Mononuclear cell (primary cell): ENCODE measurements at regions not wholly inside any gene's neighbourhood (a gene's known extent, or its start where the extent isn't known, plus 50 kb on each side); places are given as distances from the start of the nearest gene placed in this dataset.
"Not testable (repeated sequence)": the region's sequence is repeated elsewhere in the genome, so short reads cannot be mapped to it uniquely, and the experiment has no call there.

Experiments
- H3K27me3 ChIP-seq: 2 replicates; pipeline ENCODE4 v1.6.0; 2011; ENCODE audit warnings: low read length, control low read depth; ENCODE audit not compliant: insufficient read depth
- H3K4me1 ChIP-seq: 2 replicates; pipeline ENCODE4 v1.5.1; 2011; ENCODE audit warnings: mild to moderate bottlenecking, low read length, control low read depth; ENCODE audit not compliant: insufficient read depth
- H3K4me3 ChIP-seq: 2 replicates; pipeline ENCODE4 v1.5.1; 2011; ENCODE audit warnings: mild to moderate bottlenecking, low read length, moderate library complexity
- H3K9me3 ChIP-seq: 2 replicates; pipeline ENCODE4 v1.5.1; 2011; ENCODE audit warnings: low read depth, mild to moderate bottlenecking, control low read depth, low read length

DNA sequence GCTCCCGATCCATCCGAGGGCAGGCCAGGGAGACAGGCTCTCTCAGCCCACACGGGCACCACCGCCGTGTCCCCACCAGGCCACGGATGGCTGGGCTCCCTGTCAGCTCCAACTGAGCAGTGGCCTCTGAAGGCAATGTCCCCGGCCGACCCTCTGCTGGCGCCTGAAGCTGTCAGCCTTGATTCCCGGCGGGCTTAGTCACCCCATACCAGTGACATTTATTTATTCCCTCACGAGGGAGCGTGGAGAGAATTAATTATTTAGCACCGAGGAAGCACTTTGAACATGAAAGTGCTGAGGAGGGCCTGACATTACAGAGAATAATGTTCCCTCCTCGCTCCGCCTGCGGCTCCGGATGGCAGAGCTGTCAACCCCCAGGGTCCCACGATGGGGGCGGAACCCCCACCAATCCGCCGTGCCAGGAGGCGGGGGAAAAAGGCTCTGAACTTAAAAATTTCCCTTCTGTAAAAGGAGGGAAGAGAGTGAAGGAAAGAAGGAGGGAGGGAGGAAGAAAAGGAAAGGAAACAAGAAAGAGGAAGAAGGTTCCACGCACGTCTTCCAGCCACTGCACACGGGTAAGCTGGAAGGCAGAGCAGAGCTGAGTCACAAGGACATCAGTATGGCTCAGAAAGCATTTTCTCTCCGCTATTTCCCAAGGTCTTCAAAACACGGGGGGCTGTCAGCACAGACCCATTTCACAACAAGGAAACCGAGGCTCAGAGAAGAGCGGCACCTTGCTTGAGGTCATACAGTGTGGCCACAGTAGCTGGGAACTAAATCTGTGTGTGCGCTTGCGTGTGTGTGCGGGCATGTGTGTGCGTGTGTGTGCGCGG is 108.7 kb upstream of the NCOR2 start:
- Histone ChIP-seq H3K27me3 (no peaks in the 10 kb centered on the region), H3K9me3 (no peaks in the 10 kb centered on the region), H3K4me3 (no peak overlapping the region), H3K4me1 (peaks cover 22% of the 10 kb centered on the region)

DNA sequence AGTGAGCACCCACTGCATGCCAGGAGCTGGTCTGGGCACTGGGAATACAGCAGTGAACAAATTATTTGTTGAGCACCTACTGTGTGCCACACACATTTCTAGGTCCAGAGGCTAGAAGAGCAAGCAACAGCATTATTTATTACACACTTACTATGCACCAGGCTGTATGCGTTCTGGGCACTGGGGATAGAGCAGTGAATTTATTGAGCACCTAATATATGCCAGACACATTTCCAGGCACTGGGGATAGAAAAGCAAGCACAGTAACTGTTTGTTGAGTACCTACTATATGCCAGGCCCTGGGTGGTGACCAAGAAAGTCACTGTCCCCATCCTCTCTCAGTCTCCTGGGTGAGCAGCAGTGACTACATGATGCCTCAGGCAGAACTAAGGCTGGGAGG is 107.5 kb upstream of the NCOR2 start:
- Histone ChIP-seq H3K27me3 (no peaks in the 10 kb centered on the region), H3K4me3 (no peak overlapping the region), H3K4me1 (peaks cover 18% of the 10 kb centered on the region), H3K9me3 (no peaks in the 10 kb centered on the region)

DNA sequence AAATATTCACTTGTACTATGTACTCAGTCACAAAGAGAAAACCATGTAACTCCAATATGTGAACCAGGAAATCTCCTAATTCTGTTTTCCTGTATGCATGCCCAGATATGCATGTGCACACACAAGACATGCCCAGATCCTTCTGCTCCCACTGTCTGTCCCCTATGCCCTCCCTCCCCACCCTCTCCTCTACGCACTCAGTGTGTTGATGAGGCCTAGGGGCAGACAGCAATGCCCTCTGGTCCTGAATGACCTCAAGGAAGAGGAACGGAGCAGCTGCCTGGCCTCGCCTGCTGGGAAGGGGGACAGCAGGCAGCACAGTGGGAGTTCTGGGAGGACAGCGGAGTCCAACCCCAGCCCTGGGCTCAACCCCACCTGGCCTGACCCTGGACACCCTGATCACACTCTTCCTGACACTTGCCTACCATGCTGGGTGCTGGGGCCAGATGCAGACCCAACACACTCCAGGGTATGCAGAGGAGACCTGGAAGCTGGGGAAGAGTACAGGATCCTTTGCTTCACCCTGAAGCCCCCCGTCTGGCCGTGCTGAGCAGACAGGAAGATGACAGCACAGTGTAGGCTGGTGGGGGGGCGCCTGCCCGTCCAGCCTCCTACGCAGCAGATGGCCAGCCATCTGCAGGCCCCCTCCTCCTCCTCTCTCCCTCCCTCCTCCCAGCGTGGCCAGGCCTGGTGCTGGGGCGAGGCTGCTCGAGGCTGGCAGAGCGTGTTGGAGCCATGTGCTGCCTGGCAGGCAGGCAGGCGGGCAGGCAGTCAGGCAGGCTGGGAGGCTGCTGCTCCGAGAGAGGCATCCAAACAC is 106.6 kb upstream of the NCOR2 start:
- no peaks in the 10 kb centered on the region for H3K27me3 ChIP-seq
- H3K9me3 ChIP-seq: no peaks in the 10 kb centered on the region
- no peak overlapping the region for H3K4me3 ChIP-seq
- peaks cover 25% of the 10 kb centered on the region for H3K4me1 ChIP-seq

DNA sequence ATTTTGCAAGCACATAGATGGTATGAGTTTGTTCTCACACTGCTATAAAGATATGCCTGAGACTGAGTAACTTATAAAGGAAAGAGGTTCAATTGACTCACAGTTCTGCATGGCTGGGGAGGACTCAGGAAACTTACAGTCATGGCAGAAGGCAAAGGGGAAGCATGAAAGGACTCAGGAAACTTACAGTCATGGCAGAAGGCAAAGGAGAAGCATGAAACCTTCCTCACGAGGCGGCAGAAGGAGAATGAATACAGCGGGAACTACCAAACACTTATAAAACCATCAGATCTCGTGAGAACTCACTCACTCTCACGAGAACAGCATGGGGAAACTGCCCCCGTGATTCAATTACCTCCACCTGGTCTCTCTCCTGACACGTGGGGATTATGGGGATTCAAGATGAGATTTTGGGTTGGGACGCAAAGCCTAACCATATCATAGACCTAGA is 101.9 kb upstream of the NCOR2 start:
- peaks cover 31% of the 10 kb centered on the region for H3K4me1 ChIP-seq
- H3K4me3 ChIP-seq, H3K27me3 ChIP-seq, H3K9me3 ChIP-seq: not testable (repeated sequence)

DNA sequence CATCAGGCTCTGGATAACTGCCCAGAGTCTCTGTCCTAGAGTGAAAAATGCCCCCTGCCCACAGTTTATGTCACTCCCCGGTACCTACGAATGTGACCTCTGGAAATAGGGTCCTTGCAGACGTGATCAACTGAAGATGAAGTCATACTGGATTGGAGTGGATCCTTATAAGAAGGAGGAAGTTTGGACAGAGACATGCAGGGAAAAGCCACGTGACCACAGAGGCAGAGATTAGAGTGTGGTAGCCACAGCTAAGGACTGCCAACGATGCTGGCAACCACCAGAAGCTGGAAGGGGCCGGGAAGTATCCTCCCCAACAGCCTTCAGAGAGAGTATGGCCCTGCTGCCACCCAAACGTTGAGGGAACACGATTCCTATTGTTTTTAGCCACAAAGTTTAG is 101.2 kb upstream of the NCOR2 start:
- H3K9me3 ChIP-seq: no peaks in the 10 kb centered on the region
- H3K27me3 ChIP-seq: no peaks in the 10 kb centered on the region
- peaks cover 31% of the 10 kb centered on the region for H3K4me1 ChIP-seq
- H3K4me3 ChIP-seq: no peak overlapping the region

DNA sequence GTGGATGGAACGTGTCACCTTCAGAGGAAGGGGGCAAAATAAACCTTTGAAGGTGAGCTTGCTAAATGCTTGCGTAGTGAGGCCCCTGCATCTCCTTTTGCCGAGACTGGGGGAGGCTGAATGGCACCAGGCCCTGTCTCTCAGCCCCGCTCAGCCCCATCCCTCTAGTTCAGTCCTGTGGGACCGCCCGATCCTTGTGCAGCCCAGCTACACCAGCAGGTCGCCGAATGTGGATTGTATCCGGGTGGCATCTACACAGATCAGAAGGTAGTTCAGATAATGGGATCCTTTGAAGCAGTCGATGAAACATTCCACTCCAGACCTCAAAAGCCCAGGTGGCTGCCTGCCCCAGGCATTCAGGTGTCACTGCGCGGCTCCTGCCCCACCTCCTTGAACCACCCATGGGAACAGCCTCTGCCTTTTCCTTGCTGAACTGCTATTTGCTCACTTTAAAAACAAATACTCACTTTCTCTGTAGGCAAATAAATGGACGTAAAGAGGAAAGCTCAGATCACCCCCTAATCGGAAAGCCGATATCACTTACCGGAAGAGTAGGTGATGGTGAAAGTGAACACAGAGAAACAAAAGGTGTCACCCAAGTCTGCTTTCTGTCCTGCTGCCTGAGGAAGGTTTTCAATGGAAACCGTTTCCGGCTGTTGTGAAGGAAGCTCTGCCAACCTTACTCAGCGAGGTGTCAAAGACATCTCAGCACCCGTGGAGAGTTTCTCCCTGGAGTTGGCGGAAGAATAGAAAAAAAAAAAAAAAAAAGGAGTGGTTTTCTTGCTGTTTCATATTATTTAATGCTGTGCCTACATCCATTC is 100.3 kb upstream of the NCOR2 start:
- no peak overlapping the region for H3K4me3 ChIP-seq
- H3K4me1 ChIP-seq: peaks cover 31% of the 10 kb centered on the region
- no peaks in the 10 kb centered on the region for H3K27me3 ChIP-seq
- no peaks in the 10 kb centered on the region for H3K9me3 ChIP-seq

DNA sequence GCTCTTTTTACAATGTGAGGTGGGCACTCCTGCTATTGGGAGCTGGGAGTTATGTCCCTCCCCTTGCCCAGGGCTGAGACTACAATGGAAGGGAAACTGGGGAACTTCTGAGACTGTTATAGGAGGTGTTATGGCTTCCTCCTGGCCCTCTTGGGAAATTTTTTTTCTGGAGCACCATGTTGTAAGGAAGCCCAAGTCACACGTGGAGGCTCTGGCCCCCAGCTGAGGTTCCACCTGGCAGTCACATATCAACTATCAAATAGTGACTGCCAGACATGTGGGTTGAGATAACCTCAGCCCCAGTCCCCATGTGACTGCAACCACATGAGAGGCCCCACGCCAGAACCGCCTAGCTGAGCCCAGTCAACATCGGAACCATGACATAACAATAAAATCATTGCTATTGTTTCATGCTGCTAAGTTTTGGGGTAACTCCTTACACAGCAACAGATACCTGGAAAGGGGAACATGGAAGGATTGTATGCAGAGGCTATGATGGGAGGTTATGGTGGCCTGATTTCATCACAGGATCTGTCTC is 99.4 kb upstream of the NCOR2 start:
- Histone ChIP-seq H3K4me3 (no peak overlapping the region), H3K27me3 (no peaks in the 10 kb centered on the region), H3K4me1 (peaks cover 31% of the 10 kb centered on the region), H3K9me3 (no peaks in the 10 kb centered on the region)

GRCh38 chr12:124665511-124665910 is 98.1 kb upstream of the NCOR2 start:
- peaks cover 31% of the 10 kb centered on the region for H3K4me1 ChIP-seq

DNA sequence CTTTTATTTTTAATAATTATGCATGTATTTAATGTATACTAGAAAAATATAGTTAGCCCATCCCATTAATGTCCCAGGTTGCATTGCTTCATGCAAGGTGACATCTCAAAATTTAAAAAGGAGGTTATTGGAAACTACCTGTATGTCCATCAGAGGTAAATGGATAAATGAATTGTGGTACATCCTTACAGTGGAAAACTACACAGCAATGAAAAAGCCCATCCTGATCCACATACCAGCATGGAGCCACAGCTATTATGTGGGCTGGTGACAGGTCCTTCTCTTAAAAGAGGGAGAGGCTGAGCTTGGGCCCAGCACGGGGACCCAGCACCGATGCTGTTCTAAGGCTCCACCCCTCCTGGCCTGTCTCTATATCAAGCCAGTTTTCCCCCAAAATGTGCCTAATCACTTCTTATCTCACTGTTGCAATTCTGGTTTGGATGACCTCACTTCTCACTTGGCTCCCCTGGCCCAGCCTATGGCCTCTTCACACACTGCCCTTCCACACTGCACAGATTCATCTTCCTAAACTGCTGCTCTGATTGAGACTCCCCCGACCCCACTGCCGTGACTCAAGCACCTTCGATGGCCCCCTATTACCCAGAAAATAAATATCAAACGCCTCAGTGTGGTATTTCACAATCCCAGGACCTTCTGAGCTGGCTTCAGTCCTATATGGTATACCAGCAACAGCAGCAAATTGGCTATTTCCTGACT is 97.1 kb upstream of the NCOR2 start:
- Histone ChIP-seq H3K4me1 (peaks cover 28% of the 10 kb centered on the region), H3K4me3 (no peak overlapping the region), H3K9me3 (no peaks in the 10 kb centered on the region), H3K27me3 (no peaks in the 10 kb centered on the region)

More at GRCh38 chr12:124665511-124665910, 98.1 kb upstream of the NCOR2 start:
- H3K9me3 ChIP-seq: no peaks in the 10 kb centered on the region
- H3K27me3 ChIP-seq: no peaks in the 10 kb centered on the region
- H3K4me3 ChIP-seq: no peak overlapping the region

DNA sequence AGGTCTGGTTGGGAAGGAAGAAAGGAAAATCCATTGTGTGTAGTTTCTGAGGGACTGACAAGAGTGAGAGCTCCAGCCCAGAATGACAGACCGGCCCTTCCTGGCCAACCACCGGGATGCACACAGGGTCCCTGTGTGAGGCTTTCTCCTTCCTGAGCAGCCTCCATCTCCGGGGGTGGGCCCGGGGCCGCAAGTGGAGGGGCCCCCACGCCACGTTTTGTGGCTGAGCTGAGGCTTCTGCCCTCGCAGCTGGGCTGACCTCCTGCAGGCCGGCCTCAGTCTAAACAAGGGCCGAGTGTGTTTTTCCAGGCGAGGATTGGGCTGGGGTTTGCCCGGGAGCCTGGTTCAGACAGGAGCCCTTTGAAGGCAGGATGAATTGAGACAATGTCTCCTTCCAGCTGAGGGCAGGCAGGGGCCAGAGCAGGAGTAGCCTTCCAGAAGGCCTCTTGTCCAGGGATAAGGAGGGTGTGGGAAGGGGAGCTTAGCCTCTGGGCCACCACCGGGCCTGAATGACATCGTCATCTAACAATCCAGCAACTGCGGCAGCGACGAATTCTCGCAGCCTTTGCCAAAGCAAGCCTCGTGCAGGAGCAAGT is 96.5 kb upstream of the NCOR2 start:
- Histone ChIP-seq H3K27me3 (no peaks in the 10 kb centered on the region), H3K4me3 (no peak overlapping the region), H3K4me1 (peaks cover 22% of the 10 kb centered on the region), H3K9me3 (no peaks in the 10 kb centered on the region)

GRCh38 chr12:124663206-124663605 is 95.8 kb upstream of the NCOR2 start:
- H3K4me1 ChIP-seq: peaks cover 16% of the 10 kb centered on the region
- no peak overlapping the region for H3K4me3 ChIP-seq
- no peaks in the 10 kb centered on the region for H3K27me3 ChIP-seq
- no peaks in the 10 kb centered on the region for H3K9me3 ChIP-seq

DNA sequence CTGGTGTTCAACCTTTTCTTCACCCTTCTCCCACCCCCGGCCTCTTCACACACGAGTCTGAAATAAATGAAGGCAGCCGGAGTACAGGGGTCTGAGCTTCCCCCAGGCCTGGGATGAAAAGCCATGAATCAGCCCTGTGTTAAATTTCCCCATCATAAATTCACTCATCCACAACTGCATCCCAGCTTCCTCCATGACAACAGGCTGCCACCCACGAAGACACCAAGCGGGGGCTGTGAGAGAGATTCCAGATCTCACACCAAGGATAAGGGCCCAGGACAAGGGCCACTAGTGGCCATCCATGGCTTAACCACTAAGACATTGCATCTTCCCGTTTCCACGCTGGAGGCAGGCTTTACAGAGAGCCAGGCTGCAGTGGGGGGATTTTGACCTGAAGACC is 93.9 kb upstream of the NCOR2 start:
- Histone ChIP-seq H3K27me3 (no peaks in the 10 kb centered on the region), H3K9me3 (no peaks in the 10 kb centered on the region), H3K4me3 (no peak overlapping the region), H3K4me1 (peaks cover 29% of the 10 kb centered on the region)

GRCh38 chr12:124660851-124661250 is 93.4 kb upstream of the NCOR2 start:
- H3K27me3 ChIP-seq: no peaks in the 10 kb centered on the region
- no peak overlapping the region for H3K4me3 ChIP-seq
- no peaks in the 10 kb centered on the region for H3K9me3 ChIP-seq
- peaks cover 34% of the 10 kb centered on the region for H3K4me1 ChIP-seq
